Stimulated activated CD4-positive, alpha-beta T cell treated with anti-CD3 and anti-CD28 coated beads, TNF-alpha, amount 100 ng/mL, for 24 hours (primary cell): ENCODE measurements at regions not wholly inside any gene's neighbourhood (a gene's known extent, or its start where the extent isn't known, plus 50 kb on each side); places are given as distances from the start of the nearest gene placed in this dataset.

Experiments used
- DNase-seq, 3 experiments: peaks; one replicate each; pipeline ENCODE4 v3.0.0-alpha.2; 2020; ENCODE audit warnings: low read depth in 3 of 3

GRCh38 chr10:130901311-130902165 lies 410.0 kb downstream of the TCERG1L start:
- no peak for DNase-seq

DNA sequence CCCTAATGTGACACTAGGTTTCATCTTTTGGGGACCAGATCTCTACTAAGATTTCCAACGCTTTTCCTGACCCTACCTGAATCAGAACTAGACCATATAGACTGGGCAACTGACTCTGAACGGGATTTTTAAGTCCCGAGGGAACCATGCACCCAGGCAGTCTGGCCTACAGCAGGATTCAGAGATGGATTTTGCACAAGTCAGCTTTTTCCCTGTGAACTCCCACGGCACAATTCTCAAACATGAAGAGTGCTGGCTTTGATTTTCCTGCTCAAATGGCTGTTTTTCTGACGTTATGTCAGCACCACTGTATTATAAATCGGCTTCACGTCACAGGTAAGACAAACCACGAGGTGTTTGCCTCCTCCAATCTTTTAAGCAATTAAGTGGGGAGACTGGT lies 409.1 kb downstream of the TCERG1L start:
- no peak for DNase-seq

DNA sequence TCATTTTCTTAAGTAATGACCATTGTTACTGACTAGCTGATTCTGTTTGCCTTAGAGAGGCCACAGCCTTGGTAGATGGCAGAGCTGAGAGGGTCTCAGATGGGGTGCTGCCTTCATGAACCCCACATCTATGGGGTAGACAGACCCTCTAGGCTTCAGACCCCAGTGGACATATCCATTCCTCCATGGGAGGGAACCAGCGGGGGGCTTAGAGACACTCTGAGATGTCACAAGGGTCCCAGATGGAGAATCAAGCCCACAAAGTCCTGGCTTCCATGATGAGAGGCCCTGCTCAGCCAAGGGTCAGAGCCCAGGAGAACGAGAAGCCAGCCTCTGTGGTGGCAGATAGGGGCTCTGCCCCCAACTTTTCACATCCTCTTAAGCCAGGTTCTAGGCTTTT lies 408.6 kb downstream of the TCERG1L start:
- no peak for DNase-seq

DNA sequence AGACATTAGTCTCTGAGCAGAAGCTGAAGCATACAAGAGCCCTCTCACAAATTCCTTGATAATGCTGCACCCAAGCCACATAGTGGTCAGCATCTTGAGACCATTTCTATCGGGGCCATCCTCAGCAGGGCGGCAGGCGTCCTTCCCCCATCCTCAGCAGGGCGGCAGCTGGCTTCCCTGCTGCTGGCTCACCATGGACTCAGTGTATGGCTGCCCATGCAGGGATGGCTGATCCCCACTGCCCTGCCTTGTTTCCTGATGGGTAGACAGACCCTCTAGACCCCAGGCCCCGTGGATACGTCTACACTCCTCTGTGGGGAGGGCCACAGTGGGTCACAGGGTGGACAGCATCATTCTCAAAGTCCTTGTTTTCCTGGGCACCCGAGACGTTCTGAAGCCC lies 406.8 kb downstream of the TCERG1L start:
- DNase-seq, result no peak

DNA sequence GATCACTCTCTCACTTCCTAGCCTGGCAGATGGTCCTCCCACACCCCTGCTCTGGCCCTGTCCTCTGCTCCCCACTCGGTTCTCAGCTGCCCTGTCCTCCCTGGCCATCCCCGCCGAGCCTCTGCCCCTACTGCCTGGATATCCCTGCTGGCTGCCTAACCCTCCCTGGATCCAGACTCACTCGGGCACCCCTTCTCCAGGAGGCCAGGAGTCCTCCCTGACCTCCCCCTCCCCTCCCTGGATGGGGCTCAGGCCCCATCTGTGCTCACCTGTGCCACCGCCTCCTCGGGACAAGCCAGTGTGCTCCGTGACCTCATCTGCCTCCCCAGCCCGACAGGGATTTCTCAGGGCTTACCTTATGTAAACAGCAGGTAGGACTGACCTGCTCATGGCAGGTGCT lies 406.1 kb downstream of the TCERG1L start:
- DNase-seq, result no peak

GRCh38 chr10:130905921-130906320 lies 405.6 kb downstream of the TCERG1L start:
- no peak for DNase-seq

GRCh38 chr10:130910848-130911247 lies 400.7 kb downstream of the TCERG1L start:
- no peak for DNase-seq

- DNase-seq, result no peak
Observed at GRCh38 chr10:130913844-130914243, 397.7 kb downstream of the TCERG1L start.

GRCh38 chr10:130914367-130914766 lies 397.2 kb downstream of the TCERG1L start:
- DNase-seq, result no peak

- DNase-seq, result no peak
Observed at GRCh38 chr10:130915065-130915464, 396.5 kb downstream of the TCERG1L start.

- DNase-seq, result no peak
Observed at GRCh38 chr10:130921461-130921860, 390.1 kb downstream of the TCERG1L start.

GRCh38 chr10:130921911-130922440 lies 389.5 kb downstream of the TCERG1L start:
- no peak for DNase-seq

DNA sequence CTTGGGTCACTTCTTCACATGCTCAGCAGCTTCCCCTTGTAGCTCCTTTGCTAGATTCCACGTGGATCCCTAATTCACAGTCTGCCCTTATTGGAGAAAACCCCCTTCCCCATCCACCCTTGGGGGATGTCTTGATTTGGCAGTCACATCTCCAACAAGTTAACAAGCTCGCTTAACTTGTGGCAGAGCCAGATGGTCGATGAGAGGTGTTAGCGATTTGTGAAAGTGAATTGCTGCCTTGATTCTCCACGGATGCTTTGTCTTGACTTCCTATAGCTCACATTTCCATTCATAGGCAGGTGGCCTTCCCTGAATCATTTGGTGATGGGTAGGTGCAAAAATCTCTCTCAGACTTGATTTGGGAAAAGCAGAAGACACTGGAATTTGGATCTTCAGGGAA lies 387.9 kb downstream of the TCERG1L start:
- DNase-seq, result no peak

DNA sequence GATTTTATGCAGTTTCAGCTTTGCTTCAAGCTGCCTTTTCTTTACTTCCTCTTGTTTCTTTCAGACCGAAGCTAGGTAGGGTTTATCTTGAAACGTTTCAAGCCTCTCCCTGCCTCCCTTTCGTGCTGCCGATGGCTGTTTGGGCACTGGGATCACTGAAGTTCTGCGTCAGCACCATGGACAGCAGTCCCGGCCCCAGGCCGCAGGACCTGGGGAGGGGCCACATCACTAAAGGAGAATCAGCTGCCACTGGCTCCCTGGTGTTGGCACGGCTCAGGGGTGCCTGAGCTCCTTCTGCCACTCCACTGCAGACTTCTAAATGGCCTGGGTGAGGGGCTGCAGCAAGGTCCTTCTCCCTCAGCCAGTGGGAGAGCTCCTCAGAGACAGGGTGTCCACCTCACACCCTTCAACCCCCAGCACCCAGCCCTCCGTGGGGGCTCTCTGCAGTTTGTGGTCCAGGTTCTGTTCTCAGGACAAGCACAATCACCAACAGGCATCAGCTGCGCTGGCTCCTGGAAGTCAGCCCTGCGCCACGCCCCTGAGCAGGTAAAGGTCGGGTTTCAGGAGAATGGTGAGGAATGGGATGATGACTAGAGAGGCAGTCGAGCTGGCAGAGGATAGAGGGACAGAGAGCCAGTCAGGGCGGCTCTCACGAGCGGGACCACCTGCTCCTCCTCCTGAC lies 387.2 kb downstream of the TCERG1L start:
- DNase-seq, result no peak

DNA sequence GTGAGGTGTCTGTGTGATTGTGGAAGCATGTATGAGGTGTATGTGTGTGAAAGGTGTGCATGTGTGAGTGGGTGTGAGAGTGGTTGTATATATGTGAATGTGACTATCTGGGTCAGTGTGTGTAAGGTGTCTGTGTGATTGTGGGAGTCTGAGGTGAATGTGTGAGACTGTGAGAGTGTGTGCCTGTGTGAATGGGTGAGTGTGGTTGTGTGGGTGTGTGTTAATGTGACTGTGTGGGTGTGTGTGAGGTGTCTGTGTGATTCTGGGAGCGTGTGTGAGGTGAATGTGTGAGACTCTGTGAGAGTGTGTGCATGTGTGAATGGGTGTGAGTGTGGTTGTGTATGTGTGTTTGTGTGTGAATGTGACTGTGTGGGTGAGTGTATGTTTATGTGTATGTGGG lies 385.1 kb downstream of the TCERG1L start:
- no peak for DNase-seq

- DNase-seq, result no peak
Observed at GRCh38 chr10:130927157-130927556, 384.4 kb downstream of the TCERG1L start.

DNA sequence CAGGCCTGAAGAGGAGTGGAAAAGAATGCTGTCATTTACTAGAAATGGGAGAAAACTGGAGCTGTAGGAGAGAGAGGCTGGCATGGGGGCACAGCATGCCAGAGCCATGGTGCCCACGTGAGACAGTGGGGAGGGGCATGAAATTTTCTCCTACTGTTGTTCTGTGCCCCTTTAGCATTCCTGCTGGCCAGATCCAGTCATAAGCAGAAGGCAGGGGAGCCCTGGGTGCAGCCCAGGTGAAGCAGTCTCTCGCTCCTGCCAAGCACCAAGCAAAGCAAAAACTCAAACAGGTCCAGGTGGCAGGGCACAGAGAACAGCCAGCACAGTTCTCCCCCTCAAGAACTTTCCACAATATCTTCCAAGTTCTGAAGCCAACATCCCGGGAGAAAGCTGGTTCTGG lies 383.2 kb downstream of the TCERG1L start:
- no peak for DNase-seq

DNA sequence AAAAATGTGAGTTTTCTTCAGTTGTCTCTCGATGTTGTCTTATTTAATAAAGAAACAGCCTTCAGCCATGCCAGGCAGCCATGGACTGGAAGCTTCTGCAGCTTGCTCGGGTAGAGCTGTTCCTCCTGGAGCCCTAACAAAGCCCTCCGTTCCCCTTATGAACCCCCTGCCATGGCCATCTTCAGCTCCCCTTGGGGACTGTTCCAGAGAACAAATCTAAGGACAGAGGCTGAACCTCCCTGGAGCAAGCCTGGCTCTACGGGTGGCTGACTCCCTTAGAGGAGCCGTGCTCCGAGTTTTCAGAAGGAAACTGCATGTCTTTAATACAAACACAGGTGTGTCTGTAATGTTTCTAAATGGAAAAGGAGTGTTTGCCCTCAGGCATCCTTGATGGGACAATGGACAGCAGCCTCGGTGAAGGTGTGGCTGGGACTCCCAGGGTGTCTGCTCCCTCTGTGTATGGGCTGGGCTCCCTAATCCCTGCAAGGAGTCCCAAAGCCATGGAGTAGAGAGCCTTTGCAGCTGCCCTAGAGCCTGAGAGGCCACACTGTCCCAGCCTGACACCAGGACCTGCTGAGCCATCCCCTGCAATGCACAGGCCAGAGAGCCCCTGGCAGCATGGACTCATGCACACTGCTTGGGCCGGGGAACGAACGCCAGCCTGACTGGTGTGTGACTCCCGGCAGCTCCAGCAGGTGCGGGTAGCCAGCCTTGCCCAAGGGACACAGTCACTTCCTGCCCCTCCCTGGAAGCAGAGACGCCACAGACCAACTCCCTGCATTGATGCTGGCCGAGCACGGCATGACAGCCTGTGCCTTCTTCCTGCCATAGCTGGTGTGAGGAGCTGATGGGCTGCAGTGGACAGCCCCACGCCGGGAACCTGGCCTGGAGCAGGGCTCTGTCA lies 381.8 kb downstream of the TCERG1L start:
- no peak for DNase-seq

DNA sequence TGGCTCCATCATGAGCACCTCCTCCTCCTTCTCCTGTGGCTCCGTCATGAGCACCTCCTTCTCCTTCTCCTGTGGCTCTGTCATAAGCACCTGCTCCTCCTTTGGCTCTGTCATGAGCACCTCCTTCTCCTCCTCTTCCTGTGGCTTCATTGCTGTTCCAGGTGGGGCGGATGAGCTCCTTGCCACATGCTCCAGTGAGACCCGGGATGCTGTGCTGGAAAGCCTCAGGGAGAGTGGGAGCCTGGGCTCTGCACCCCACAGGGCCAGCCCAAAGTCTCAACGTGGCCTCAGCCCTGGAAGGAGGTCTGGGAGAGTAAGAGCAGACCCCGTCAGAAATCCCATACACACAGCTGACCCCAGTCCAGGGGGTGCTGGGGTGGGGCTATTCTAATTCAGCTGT lies 380.7 kb downstream of the TCERG1L start:
- DNase-seq, result no peak

- DNase-seq, result no peak
Observed at GRCh38 chr10:130931256-130931655, 380.3 kb downstream of the TCERG1L start.

- no peak for DNase-seq
Observed at GRCh38 chr10:130932326-130933007, 379.1 kb downstream of the TCERG1L start.
